Esophagus mucosa (tissue), 1 donor: ENCODE measurements at regions not wholly inside any gene's neighbourhood (a gene's known extent, or its start where the extent isn't known, plus 50 kb on each side); places are given as distances from the start of the nearest gene placed in this dataset.
"Not testable (repeated sequence)": the region's sequence is repeated elsewhere in the genome, so short reads cannot be mapped to it uniquely, and the experiment has no call there.

ENCODE experiments used
- ATAC-seq: fragments of 200-7000 bp; cut with Tn5 transposase; one replicate; pipeline ENCODE4 v1.9.1; 2020
- donor health status: DM: yes; HTN: yes; CAD: no.

- no peak for ATAC-seq
Observed at GRCh38 chr5:7096294-7096693, 299.6 kb upstream of the ADCY2 start.

GRCh38 chr5:7105358-7105757 is 290.6 kb upstream of the ADCY2 start:
- ATAC-seq, result no peak

- ATAC-seq, result no peak
Observed at GRCh38 chr5:7117961-7118360, 278.0 kb upstream of the ADCY2 start.

GRCh38 chr5:7131680-7132079 is 264.3 kb upstream of the ADCY2 start:
- ATAC-seq, result no peak

- ATAC-seq, result no peak
Observed at GRCh38 chr5:7146886-7147285, 249.1 kb upstream of the ADCY2 start.

- ATAC-seq, result no peak
Observed at GRCh38 chr5:7157083-7157482, 238.9 kb upstream of the ADCY2 start.

- peak; percentile 98 for ATAC-seq
Observed at GRCh38 chr5:7169240-7169878, 226.6 kb upstream of the ADCY2 start.

- ATAC-seq, result not testable (repeated sequence)
Observed at GRCh38 chr5:7170785-7171184, 225.2 kb upstream of the ADCY2 start.

GRCh38 chr5:7179364-7179763 is 216.6 kb upstream of the ADCY2 start:
- no peak for ATAC-seq

- no peak for ATAC-seq
Observed at GRCh38 chr5:7181841-7182240, 214.1 kb upstream of the ADCY2 start.

GRCh38 chr5:7185742-7186141 is 210.2 kb upstream of the ADCY2 start:
- ATAC-seq, result no peak

- no peak for ATAC-seq
Observed at GRCh38 chr5:7186818-7187217, 209.1 kb upstream of the ADCY2 start.

- ATAC-seq, result no peak
Observed at GRCh38 chr5:7190712-7191250, 205.2 kb upstream of the ADCY2 start.

- ATAC-seq, result no peak
Observed at GRCh38 chr5:7192016-7192415, 203.9 kb upstream of the ADCY2 start.

GRCh38 chr5:7202846-7203245 is 193.1 kb upstream of the ADCY2 start:
- no peak for ATAC-seq

GRCh38 chr5:7207979-7208378 is 188.0 kb upstream of the ADCY2 start:
- no peak for ATAC-seq

- no peak for ATAC-seq
Observed at GRCh38 chr5:7208938-7209337, 187.0 kb upstream of the ADCY2 start.

- ATAC-seq, result no peak
Observed at GRCh38 chr5:7209658-7210057, 186.3 kb upstream of the ADCY2 start.

GRCh38 chr5:7210549-7210948 is 185.4 kb upstream of the ADCY2 start:
- ATAC-seq, result no peak

GRCh38 chr5:7213525-7213924 is 182.4 kb upstream of the ADCY2 start:
- ATAC-seq, result no peak

GRCh38 chr5:7214906-7215416 is 181.0 kb upstream of the ADCY2 start:
- ATAC-seq, result no peak

GRCh38 chr5:7218141-7218540 is 177.8 kb upstream of the ADCY2 start:
- no peak for ATAC-seq

GRCh38 chr5:7220156-7220555 is 175.8 kb upstream of the ADCY2 start:
- no peak for ATAC-seq

GRCh38 chr5:7221041-7221440 is 174.9 kb upstream of the ADCY2 start:
- no peak for ATAC-seq

- ATAC-seq, result no peak
Observed at GRCh38 chr5:7225826-7226225, 170.1 kb upstream of the ADCY2 start.
